22Rv1 (cell line): ENCODE measurements at regions not wholly inside any gene's neighbourhood (a gene's known extent, or its start where the extent isn't known, plus 50 kb on each side); places are given as distances from the start of the nearest gene placed in this dataset.

Source experiments
- H3K27ac ChIP-seq: fragments of 450-650 bp; 2 replicates; pipeline ENCODE4 v1.5.1; 2017
- ZFX ChIP-seq: fragments of 450-650 bp; IDR thresholded peaks from 2 replicates; pipeline ENCODE4 v1.6.1; 2017; ENCODE audit warnings: antibody characterized with exemption, borderline replicate concordance
- TF ChIP-seq, protein P1 (sequence below): fragments of 450-650 bp; IDR thresholded peaks from 2 replicates; pipeline ENCODE4 v1.5.1; 2017; ENCODE audit warnings: mild to moderate bottlenecking

DNA sequence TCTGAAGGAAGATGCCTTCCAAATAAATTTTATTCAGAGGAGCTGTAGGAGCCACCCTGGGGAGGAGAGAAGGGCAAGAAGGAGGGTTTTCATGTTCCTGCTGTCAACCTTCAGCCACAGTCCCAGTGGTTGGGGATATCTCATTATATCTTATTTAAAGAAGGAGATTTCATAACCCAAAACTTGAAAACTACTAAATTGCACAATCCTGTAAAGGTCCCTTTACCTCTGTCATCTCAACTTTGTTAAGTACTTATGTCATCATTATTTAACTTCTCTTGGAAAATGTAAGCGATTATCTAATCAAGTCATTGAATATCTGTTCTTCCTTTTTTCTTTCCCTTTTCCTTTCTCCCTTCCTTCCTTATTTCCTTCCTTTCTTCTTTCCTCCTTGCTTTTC, 794.5 kb upstream of the IGFBP3 start:
- H3K27ac ChIP-seq = no peak overlapping the region; the same call in 1 of the 2 replicates
- no peak for TF ChIP-seq ZFX
- TF ChIP-seq, protein P1, sequence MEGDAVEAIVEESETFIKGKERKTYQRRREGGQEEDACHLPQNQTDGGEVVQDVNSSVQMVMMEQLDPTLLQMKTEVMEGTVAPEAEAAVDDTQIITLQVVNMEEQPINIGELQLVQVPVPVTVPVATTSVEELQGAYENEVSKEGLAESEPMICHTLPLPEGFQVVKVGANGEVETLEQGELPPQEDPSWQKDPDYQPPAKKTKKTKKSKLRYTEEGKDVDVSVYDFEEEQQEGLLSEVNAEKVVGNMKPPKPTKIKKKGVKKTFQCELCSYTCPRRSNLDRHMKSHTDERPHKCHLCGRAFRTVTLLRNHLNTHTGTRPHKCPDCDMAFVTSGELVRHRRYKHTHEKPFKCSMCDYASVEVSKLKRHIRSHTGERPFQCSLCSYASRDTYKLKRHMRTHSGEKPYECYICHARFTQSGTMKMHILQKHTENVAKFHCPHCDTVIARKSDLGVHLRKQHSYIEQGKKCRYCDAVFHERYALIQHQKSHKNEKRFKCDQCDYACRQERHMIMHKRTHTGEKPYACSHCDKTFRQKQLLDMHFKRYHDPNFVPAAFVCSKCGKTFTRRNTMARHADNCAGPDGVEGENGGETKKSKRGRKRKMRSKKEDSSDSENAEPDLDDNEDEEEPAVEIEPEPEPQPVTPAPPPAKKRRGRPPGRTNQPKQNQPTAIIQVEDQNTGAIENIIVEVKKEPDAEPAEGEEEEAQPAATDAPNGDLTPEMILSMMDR = no peak

DNA sequence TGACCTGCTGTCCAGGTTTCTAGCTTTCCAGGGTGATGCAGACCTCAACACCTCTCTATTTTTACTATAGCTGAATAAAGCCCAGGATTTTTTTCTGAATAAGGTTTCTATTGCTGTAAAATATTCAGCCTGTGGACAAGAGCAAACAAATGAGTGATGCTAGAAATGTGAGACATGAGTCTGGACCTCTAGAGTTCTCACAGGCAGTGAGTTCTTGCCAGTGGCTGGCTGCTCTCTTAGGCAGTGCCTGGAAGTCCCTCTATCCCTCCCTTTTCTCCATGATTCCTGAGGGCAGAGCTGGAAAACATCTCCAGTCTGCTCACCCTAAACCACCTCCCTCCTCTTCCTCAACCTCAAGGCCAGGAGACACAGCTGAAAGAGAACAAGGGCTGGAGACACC, 793.8 kb upstream of the IGFBP3 start:
- peak overlapping the region; percentile 68 for H3K27ac ChIP-seq
- TF ChIP-seq, protein P1 = no peak
- TF ChIP-seq ZFX = no peak

DNA sequence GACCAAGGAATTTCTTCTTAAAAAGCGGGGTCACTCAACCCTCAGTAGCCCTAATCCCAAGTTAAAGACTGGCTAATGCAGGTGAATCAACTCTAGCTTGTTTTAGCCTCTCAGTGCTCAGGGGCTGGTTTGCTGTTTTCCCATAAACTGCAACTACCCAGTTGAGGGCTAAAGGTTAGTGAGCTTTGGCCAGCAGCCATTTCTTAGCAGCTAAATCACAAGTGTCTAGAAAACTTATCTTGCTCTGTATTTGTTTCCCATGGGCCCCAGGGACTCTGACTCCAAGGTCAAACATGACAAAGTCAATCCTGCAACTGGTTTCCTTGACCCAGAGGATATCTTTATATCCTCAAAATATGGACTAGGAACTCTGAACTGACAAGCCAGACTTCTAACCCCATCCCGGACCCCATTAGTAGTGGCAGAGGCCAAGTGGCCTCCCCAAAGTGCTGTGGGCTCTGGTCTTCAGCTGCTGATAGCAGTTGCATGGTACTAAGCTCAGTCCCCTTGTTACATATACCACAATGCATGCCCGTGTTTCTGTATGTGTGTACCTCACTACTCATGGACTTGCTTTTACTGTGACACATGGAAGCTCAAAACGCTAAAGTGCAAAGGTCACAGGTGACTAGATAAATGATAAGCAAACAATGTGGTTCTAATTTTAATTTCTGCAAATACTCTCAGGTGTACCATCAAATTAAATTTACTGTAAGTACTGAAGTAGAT, 793.0 kb upstream of the IGFBP3 start:
- H3K27ac ChIP-seq = peak overlapping the region; percentile 68
- TF ChIP-seq, protein P1 = no peak
- TF ChIP-seq ZFX = no peak

DNA sequence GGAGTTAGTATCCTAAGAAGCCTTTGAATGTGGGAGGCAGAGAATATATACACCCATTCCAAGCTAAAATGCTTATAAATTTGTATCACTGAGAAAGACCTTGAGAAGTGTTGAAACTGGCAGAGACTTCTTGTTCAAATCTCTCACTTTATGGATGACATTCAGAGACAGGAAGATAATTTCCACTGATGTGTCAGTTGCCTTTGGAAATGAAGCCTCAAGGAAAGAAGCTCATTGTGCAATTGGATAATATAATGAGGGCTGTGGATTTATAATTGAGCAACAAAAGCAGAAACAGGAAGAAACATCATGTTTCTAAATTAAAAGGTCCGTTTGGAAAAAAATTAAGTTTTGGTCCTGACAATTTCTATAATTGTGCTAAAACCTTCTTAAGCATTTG, 789.9 kb upstream of the IGFBP3 start:
- peak overlapping the region; percentile 52 for H3K27ac ChIP-seq
- TF ChIP-seq, protein P1 = no peak
- TF ChIP-seq ZFX = no peak

DNA sequence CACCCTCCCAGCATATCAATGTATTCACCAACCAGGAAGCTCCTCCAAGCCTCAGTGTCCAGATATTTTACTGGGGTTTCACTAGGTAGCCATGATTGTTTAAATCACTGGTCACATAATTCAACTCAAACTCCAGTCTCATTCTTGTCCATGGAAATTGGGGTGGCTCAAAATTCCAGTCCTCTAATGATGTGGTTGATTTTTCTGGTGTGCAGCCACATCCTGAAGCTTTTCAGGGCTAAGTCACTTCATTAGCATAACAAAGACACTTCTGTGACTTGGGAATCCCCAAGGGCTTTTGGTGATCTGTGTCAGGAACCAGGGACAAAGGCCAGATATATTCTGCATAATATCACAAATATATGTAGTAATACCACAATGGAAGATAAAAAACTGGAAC, 786.9 kb upstream of the IGFBP3 start:
- no peak overlapping the region for H3K27ac ChIP-seq
- TF ChIP-seq ZFX = no peak
- TF ChIP-seq, protein P1 = no peak

DNA sequence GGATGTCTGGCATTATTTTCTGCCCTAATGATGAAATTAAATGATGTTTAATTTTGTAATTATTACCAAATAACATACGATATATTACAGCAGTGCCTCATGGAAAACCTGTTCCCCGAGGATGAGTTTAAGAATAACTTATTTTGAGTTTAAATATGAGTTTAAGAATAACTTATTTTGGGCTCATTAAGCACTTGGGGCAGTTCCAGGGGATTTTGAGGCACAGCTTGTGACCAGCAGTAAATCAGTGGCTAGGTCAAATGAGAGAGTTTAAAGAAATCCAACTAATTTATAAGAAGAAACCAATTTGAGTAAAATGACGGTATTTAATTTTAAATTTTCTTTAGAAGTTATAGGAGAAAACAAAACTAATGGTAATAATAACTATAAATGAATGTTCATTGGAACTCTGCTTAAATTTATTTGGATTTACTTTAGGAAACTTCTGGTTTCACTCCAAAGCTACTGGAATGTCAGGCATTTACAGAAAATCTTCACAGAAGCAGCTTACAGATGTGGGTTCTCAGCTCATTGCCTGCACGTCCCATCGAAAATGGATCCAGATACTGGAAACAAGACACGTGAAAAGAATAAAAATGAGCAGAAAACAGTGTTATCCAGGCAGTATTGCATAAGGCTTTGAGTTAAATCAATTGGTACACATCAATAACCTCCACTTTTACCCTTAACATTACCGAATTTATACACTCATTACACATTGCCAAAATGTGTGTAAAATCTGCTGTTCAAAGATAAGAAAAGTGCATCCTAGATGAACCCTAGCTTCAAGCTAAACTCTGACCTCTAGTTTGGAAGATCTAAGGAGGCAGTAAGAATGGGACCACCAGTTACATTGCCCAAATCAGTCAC, 784.5 kb upstream of the IGFBP3 start:
- no peak for TF ChIP-seq ZFX
- TF ChIP-seq, protein P1 = no peak
- H3K27ac ChIP-seq = no peak overlapping the region

DNA sequence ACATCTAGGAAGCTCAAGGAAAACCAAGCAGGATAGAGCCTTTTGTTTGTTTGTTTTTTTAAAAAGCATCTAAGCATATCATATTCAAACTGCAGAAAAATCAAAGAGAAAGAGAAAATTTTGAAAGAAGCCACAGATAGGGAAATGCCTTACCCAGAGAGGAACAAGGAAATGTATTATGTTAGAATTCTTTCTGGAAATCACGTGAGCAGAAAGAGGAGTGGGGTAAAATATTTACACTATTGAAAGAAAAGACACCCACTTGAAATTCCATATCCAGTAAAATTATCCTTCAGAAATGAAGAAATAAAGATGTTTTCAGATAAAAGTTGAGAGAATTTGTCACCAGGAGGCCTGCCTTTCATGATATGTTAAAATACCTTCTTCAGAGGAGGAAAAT, 775.7 kb upstream of the IGFBP3 start:
- TF ChIP-seq, protein P1 = no peak
- no peak for TF ChIP-seq ZFX

More for the DNA sequence above, 775.7 kb upstream of the IGFBP3 start:
- H3K27ac ChIP-seq = no peak overlapping the region
